Osteoblast (primary cell): ENCODE measurements at regions not wholly inside any gene's neighbourhood (a gene's known extent, or its start where the extent isn't known, plus 50 kb on each side); places are given as distances from the start of the nearest gene placed in this dataset.

ENCODE experiments used
- DNase-seq: peaks from one replicate; pipeline ENCODE4 v3.0.0; 2011; ENCODE audit warnings: low spot score, mixed read lengths; ENCODE audit not compliant: insufficient read length; ENCODE audit errors: missing footprints
- H2AFZ ChIP-seq: 2 replicates; pipeline ENCODE4 v1.6.0; 2011; ENCODE audit warnings: mild to moderate bottlenecking, low read length
- H3K27ac ChIP-seq: 2 replicates; pipeline ENCODE4 v1.5.1; 2011; ENCODE audit warnings: mild to moderate bottlenecking, low read depth, low read length, moderate library complexity
- H3K27me3 ChIP-seq: 2 replicates; pipeline ENCODE4 v1.6.0; 2012; ENCODE audit warnings: mild to moderate bottlenecking, control low read depth, inconsistent platforms, low read length, moderate library complexity; ENCODE audit not compliant: insufficient read depth
- H3K36me3 ChIP-seq: 2 replicates; pipeline ENCODE4 v1.5.1; 2011; ENCODE audit warnings: mild to moderate bottlenecking, low read length, control low read depth, moderate library complexity; ENCODE audit not compliant: insufficient read depth
- H3K4me1 ChIP-seq: 2 replicates; pipeline ENCODE4 v1.5.1; 2011; ENCODE audit warnings: mild to moderate bottlenecking, low read length, control low read depth, moderate library complexity; ENCODE audit not compliant: insufficient read depth
- H3K4me2 ChIP-seq: 2 replicates; pipeline ENCODE4 v1.6.0; 2011; ENCODE audit warnings: mild to moderate bottlenecking, low read length; ENCODE audit not compliant: insufficient read depth
- H3K4me3 ChIP-seq: fragments of 200-600 bp; sonication (generic); 3 replicates; pipeline ENCODE4 v1.5.1; 2012; ENCODE audit warnings: mild to moderate bottlenecking, low read length, inconsistent platforms; ENCODE audit not compliant: insufficient read depth
- H3K79me2 ChIP-seq: 2 replicates; pipeline ENCODE4 v1.6.0; 2012; ENCODE audit warnings: mild to moderate bottlenecking, low read length, control low read depth, inconsistent platforms; ENCODE audit not compliant: insufficient read depth
- H3K9me3 ChIP-seq: 2 replicates; pipeline ENCODE4 v1.5.1; 2011; ENCODE audit warnings: low read depth, low read length, control low read depth
- H4K20me1 ChIP-seq: 2 replicates; pipeline ENCODE4 v1.6.0; 2012; ENCODE audit warnings: mild to moderate bottlenecking, low read length, control low read depth; ENCODE audit not compliant: insufficient read depth
- TF ChIP-seq, protein P1 (sequence below): IDR thresholded peaks from 2 replicates; pipeline ENCODE4 v1.5.1; 2011; ENCODE audit warnings: mild to moderate bottlenecking, low read depth, low read length, moderate library complexity; ENCODE audit errors: extremely low read depth

DNA sequence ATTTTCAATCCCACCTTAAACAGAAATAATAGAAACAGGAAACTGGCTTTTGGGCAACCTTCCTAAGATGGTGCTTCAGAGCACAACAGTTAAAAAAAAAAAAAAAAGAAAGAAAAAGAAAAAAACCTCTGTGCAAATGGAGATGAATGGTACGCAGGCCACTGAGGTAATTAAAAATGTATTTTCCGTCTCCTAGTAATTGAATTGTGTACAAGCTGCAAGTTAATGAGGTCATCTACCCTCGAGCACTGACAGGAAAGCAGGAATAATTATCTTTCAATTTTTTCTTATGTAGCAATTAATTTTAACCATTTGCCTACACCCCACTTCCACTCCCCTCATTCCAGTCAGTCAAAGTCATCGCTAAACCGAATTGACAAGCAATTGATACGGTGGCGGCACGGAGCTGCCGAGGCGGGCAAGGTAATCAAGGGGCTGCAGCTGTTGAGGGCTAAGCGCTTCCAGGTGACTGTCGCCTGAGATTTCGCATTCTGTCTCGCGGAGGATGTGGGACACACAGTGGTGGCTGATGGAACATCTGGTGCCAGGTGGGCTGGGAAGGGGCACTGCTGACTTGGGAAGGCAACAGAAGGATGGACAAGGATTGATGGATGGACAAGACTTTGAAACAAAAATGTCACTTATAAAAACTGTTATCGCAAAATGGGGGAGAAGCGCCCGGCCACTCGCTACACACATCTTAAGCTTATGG is 109.4 kb downstream of the RCN1 start:
- Histone ChIP-seq H3K27ac (no peak overlapping the region), H3K79me2 (no peaks in the 10 kb centered on the region), H3K9me3 (no peaks in the 10 kb centered on the region), H2AFZ (no peak overlapping the region), H3K4me1 (no peaks in the 10 kb centered on the region), H3K4me3 (no peak overlapping the region), H3K36me3 (no peaks in the 10 kb centered on the region), H3K4me2 (no peak overlapping the region), H3K27me3 (peaks cover 24% of the 10 kb centered on the region), H4K20me1 (no peaks in the 10 kb centered on the region)
- TF ChIP-seq, protein P1, sequence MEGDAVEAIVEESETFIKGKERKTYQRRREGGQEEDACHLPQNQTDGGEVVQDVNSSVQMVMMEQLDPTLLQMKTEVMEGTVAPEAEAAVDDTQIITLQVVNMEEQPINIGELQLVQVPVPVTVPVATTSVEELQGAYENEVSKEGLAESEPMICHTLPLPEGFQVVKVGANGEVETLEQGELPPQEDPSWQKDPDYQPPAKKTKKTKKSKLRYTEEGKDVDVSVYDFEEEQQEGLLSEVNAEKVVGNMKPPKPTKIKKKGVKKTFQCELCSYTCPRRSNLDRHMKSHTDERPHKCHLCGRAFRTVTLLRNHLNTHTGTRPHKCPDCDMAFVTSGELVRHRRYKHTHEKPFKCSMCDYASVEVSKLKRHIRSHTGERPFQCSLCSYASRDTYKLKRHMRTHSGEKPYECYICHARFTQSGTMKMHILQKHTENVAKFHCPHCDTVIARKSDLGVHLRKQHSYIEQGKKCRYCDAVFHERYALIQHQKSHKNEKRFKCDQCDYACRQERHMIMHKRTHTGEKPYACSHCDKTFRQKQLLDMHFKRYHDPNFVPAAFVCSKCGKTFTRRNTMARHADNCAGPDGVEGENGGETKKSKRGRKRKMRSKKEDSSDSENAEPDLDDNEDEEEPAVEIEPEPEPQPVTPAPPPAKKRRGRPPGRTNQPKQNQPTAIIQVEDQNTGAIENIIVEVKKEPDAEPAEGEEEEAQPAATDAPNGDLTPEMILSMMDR = no peak
- DNase-seq = no peak

DNA sequence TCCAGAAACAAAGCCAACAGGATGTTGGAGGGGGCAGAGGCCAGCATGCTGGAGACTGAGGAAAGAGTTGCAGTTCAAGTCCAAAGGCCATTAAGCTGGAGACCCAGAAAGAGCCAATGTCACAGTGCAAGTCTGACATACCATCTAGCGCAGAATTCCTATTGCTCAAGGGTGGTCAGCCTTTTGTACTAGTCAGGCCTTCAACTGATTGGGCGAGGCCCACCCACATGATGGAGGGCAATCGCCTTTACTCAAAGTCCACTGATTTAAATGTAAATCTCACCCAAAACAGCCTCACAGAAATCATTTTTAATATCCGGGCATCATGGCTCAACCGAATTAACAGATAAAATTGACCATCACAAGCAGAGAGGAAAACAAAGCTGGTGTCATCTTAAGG is 113.9 kb downstream of the RCN1 start:
- Histone ChIP-seq H3K36me3 (no peaks in the 10 kb centered on the region), H3K4me2 (no peak overlapping the region), H3K4me1 (no peaks in the 10 kb centered on the region), H4K20me1 (no peaks in the 10 kb centered on the region), H2AFZ (no peak overlapping the region), H3K27me3 (peaks cover 10% of the 10 kb centered on the region), H3K4me3 (no peak overlapping the region), H3K27ac (no peak overlapping the region), H3K9me3 (no peaks in the 10 kb centered on the region), H3K79me2 (no peaks in the 10 kb centered on the region)
- TF ChIP-seq, protein P1 = no peak
- DNase-seq = no peak

DNA sequence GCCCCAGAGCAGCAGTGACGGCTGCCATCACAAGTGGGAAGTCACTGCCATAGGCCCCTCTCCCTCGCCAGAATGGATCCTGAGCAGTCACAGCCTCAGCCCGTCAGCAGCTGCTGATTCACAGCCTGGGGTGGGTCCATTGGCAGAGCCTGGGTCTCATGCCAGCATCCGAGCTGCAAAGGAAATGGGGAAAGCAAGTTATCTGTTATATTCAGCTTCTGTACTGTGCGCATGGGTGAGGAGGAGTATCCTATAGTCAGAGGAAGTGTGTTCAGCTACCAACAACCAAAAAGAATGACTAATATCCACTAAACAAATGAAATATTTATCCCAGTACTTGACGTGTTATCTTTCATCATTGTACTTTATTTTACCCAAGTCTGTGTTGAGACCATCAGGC is 119.7 kb downstream of the RCN1 start:
- Histone ChIP-seq H3K9me3 (no peaks in the 10 kb centered on the region), H3K4me1 (peaks cover 17% of the 10 kb centered on the region), H3K36me3 (no peaks in the 10 kb centered on the region), H2AFZ (peak overlapping the region; percentile 88), H3K4me3 (no peak overlapping the region), H3K4me2 (peak overlapping the region; percentile 46), H3K79me2 (no peaks in the 10 kb centered on the region), H4K20me1 (no peaks in the 10 kb centered on the region), H3K27me3 (no peaks in the 10 kb centered on the region), H3K27ac (peak overlapping the region; percentile 36)
- peak; percentile 86 for DNase-seq
- TF ChIP-seq, protein P1 = no peak

DNA sequence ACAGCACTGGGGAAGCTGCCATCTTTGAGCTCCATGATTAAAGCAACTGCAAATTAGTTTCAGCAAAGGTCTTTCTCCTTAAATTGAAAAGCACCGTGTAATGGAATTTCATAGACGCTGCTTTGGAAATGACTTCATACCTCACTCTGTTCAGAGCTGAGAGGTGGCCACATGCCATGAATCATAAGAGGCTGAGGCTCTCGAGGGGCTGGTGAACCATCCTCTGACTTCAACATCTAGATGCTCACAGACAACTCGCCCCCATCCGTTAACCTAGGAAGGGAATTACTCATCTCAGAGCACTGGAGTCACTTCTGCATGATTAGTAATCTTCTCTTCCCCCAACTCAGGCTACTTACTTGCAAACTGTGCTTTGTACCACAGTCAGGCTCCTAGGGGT is 122.3 kb downstream of the RCN1 start:
- TF ChIP-seq, protein P1 = no peak
- peak overlapping the region; percentile 64 for H3K27ac ChIP-seq
- no peaks in the 10 kb centered on the region for H3K79me2 ChIP-seq
- no peaks in the 10 kb centered on the region for H3K9me3 ChIP-seq
- H3K4me3 ChIP-seq = no peak overlapping the region
- no peaks in the 10 kb centered on the region for H3K36me3 ChIP-seq
- H3K4me1 ChIP-seq = peaks cover 17% of the 10 kb centered on the region
- H3K27me3 ChIP-seq = no peaks in the 10 kb centered on the region
- peak; percentile 75 for DNase-seq
- H3K4me2 ChIP-seq = peak overlapping the region; percentile 63
- H2AFZ ChIP-seq = peak overlapping the region; percentile 39
- H4K20me1 ChIP-seq = no peaks in the 10 kb centered on the region
